PC-9 (cell line): ENCODE measurements at regions not wholly inside any gene's neighbourhood (a gene's known extent, or its start where the extent isn't known, plus 50 kb on each side); places are given as distances from the start of the nearest gene placed in this dataset.

Source experiments
- BruUV-seq: library from RNA; stranded (reverse); fragments of 400-500 nt; replicated peaks from 2 replicates; lab custom pipeline; 2021; lab: Mats Ljungman, UMichigan
- CTCF ChIA-PET: fragments of 300-600 bp; sonication (Branson Sonifier 250); formaldehyde crosslinking; loops from one replicate; lab custom pipeline; 2022; ENCODE audit warnings: antibody characterized with exemption; lab: Charles Lee
- POLR2A ChIA-PET: fragments of 300-600 bp; sonication (Branson Sonifier 250); formaldehyde crosslinking; loops from one replicate; lab custom pipeline; 2022; ENCODE audit warnings: antibody characterized with exemption; ENCODE audit not compliant: unreplicated experiment; lab: Charles Lee
- DNase-seq, 2 experiments: peaks; one replicate each; pipeline versions ENCODE4 v3.0.0 to v3.0.0-alpha.2; 2015 to 2022; ENCODE audit warnings: mixed read lengths in 1 of 2
- H2AFZ ChIP-seq: fragments of 200-600 bp; sonication (generic); 2 replicates; pipeline ENCODE4 v1.8.1; 2017; ENCODE audit warnings: antibody characterized with exemption
- H3F3A ChIP-seq: fragments of 200-600 bp; sonication (generic); 2 replicates; pipeline ENCODE4 v1.8.1; 2017; ENCODE audit warnings: antibody characterized with exemption, mild to moderate bottlenecking, low read depth; ENCODE audit not compliant: insufficient read depth
- H3K27ac ChIP-seq: fragments of 200-600 bp; sonication (generic); 2 replicates; pipeline ENCODE4 v1.6.1; 2016; ENCODE audit warnings: mixed run types
- H3K27me3 ChIP-seq: fragments of 200-600 bp; sonication (generic); 2 replicates; pipeline ENCODE4 v1.6.1; 2016; ENCODE audit warnings: low read depth, mixed run types; ENCODE audit not compliant: insufficient read depth
- H3K36me3 ChIP-seq: fragments of 200-600 bp; sonication (generic); 2 replicates; pipeline ENCODE4 v1.6.1; 2016; ENCODE audit warnings: low read depth, mixed run types
- H3K4me1 ChIP-seq: fragments of 200-600 bp; sonication (generic); replicated peaks from 2 replicates; pipeline ENCODE4 v1.6.1; 2016; ENCODE audit warnings: mixed run types; ENCODE audit not compliant: insufficient read depth
- H3K4me2 ChIP-seq: fragments of 200-600 bp; sonication (generic); 2 replicates; pipeline ENCODE4 v1.6.1; 2017; ENCODE audit warnings: mixed run types
- H3K4me3 ChIP-seq: fragments of 200-600 bp; sonication (generic); 2 replicates; pipeline ENCODE4 v1.6.1; 2016; ENCODE audit warnings: mixed run types
- H3K79me2 ChIP-seq: fragments of 200-600 bp; sonication (generic); 2 replicates; pipeline ENCODE4 v1.6.1; 2017; ENCODE audit warnings: low read depth, mixed run types
- H3K9me2 ChIP-seq: fragments of 200-600 bp; sonication (generic); 2 replicates; pipeline ENCODE4 v1.8.1; 2017; ENCODE audit warnings: mild to moderate bottlenecking; ENCODE audit not compliant: insufficient read depth
- H3K9me3 ChIP-seq: fragments of 200-600 bp; sonication (generic); 2 replicates; pipeline ENCODE4 v1.8.1; 2016; ENCODE audit warnings: low read depth; ENCODE audit not compliant: insufficient read depth
- H4K20me1 ChIP-seq: fragments of 200-600 bp; sonication (generic); 2 replicates; pipeline ENCODE4 v1.8.1; 2017; ENCODE audit not compliant: insufficient read depth
- CTCF ChIP-seq: fragments of 200-600 bp; sonication (generic); conservative IDR thresholded peaks from 2 replicates; pipeline ENCODE4 v1.6.1; 2017; ENCODE audit warnings: mixed run types, antibody characterized with exemption, mild to moderate bottlenecking, moderate library complexity
- EZH2 ChIP-seq: fragments of 200-600 bp; sonication (generic); IDR thresholded peaks from 2 replicates; pipeline ENCODE4 v1.8.0; 2017; ENCODE audit warnings: antibody characterized with exemption, low read depth
- intact Hi-C: fragments of 100-400 bp; cut with micrococcal nuclease; formaldehyde crosslinking; loops from one replicate; pipeline ENCODE4 v1.10.0; 2022; ENCODE audit not compliant: unreplicated experiment

- peaks cover 3% of the 10 kb centered on the region; the same call in 1 of the 2 replicates for H4K20me1 ChIP-seq
- CTCF ChIA-PET, result no interaction called here
- no peak overlapping the region for H3K4me3 ChIP-seq
- H3K27ac ChIP-seq, result no peak overlapping the region
- no peaks in the 10 kb centered on the region for H3K4me1 ChIP-seq
- no peaks in the 10 kb centered on the region for H3K9me2 ChIP-seq
- H3K36me3 ChIP-seq, result no peaks in the 10 kb centered on the region
- POLR2A ChIA-PET, result no interaction called here
- no peaks in the 10 kb centered on the region for H3F3A ChIP-seq
- no peak for TF ChIP-seq EZH2
- TF ChIP-seq CTCF, result no peak
- H3K27me3 ChIP-seq, result peaks cover 74% of the 10 kb centered on the region
- no peak for DNase-seq
- H3K9me3 ChIP-seq, result no peaks in the 10 kb centered on the region
- H2AFZ ChIP-seq, result no peak overlapping the region
- BruUV-seq, result no TSS peak
- intact Hi-C loops, result no loop called here
- H3K4me2 ChIP-seq, result no peak overlapping the region
- H3K79me2 ChIP-seq, result no peaks in the 10 kb centered on the region
Measured at GRCh38 chr11:116610190-116610589, 162.6 kb downstream of the BUD13 start.

GRCh38 chr11:116607027-116607426 is 165.8 kb downstream of the BUD13 start:
- Histone ChIP-seq H4K20me1 (peaks cover 3% of the 10 kb centered on the region; the same call in 1 of the 2 replicates), H3K36me3 (no peaks in the 10 kb centered on the region), H3K27me3 (peaks cover 48% of the 10 kb centered on the region), H3K79me2 (no peaks in the 10 kb centered on the region), H3K27ac (no peak overlapping the region), H3K4me3 (no peak overlapping the region), H3K9me2 (no peaks in the 10 kb centered on the region), H3K9me3 (no peaks in the 10 kb centered on the region), H3K4me1 (no peaks in the 10 kb centered on the region), H3F3A (no peaks in the 10 kb centered on the region), H2AFZ (no peak overlapping the region), H3K4me2 (no peak overlapping the region)
- ChIA-PET POLR2A (no interaction called here), CTCF (no interaction called here)
- no peak for TF ChIP-seq CTCF
- TF ChIP-seq EZH2, result no peak
- no TSS peak for BruUV-seq
- no peak for DNase-seq
- intact Hi-C loops, result no loop called here

GRCh38 chr11:116605543-116606459 is 167.0 kb downstream of the BUD13 start:
- intact Hi-C loops, result no loop called here
- no peaks in the 10 kb centered on the region for H3K9me3 ChIP-seq
- no peaks in the 10 kb centered on the region for H3K36me3 ChIP-seq
- no TSS peak for BruUV-seq
- peak; percentile 46 to 49 for DNase-seq
- peaks cover 43% of the 10 kb centered on the region for H3K27me3 ChIP-seq
- peaks cover 2% of the 10 kb centered on the region; the same call in 1 of the 2 replicates for H4K20me1 ChIP-seq
- ChIA-PET CTCF (no interaction called here), POLR2A (interaction anchor here (0.5 kb wide), 1 partner anchor 287 kb away, joined by 3 read pairs; no protein-coding TSS in a partner anchor)
- H3K4me1 ChIP-seq, result no peaks in the 10 kb centered on the region
- no peaks in the 10 kb centered on the region for H3F3A ChIP-seq
- H3K9me2 ChIP-seq, result no peaks in the 10 kb centered on the region
- no peak overlapping the region for H3K4me2 ChIP-seq
- TF ChIP-seq CTCF (peak; percentile 60), EZH2 (no peak)
- H2AFZ ChIP-seq, result no peak overlapping the region
- H3K4me3 ChIP-seq, result no peak overlapping the region
- no peak overlapping the region for H3K27ac ChIP-seq
- H3K79me2 ChIP-seq, result no peaks in the 10 kb centered on the region
